ENCODE measurements at regions not wholly inside any gene's neighbourhood (a gene's known extent, or its start where the extent isn't known, plus 50 kb on each side); places are given as distances from the start of the nearest gene placed in this dataset.
"Not testable (repeated sequence)": the region's sequence is repeated elsewhere in the genome, so short reads cannot be mapped to it uniquely, and the experiment has no call there.

DNA sequence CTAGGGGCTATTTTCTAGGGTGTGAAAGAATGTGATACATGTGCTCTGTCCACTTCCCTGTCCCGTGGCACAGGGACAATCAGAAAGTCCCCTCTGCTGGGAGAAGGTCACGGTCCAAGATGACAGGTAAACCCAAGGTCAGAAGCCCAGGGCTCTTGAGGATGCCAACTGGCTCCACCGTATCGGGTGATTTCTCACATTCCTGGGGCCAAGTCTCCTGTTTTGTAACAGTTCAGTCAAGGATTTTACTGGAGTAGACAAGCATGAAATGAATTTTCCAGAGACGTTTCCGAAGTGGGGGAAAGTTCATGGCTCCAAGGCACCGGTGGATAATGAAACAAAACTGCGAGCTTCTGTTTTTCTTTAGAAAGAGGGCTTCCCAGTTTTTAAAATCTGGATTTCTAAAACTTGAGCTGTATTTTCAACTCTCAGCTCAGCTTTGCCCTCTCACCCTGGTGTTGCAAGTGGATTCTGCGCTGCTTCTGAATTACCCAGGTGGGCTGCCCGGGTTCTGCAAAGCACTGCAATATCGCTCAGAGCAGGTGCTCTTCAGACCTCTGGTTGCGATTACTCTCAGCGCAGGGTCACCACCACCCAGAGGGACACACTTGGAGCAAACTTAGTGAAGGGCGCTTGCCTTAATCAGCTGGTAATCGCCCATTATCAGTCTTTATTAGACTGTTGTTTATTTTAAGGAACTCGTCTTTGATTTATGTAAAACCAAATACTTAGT lies 64.4 kb upstream of the TMEM170B start:
- TF ChIP-seq, protein P1, sequence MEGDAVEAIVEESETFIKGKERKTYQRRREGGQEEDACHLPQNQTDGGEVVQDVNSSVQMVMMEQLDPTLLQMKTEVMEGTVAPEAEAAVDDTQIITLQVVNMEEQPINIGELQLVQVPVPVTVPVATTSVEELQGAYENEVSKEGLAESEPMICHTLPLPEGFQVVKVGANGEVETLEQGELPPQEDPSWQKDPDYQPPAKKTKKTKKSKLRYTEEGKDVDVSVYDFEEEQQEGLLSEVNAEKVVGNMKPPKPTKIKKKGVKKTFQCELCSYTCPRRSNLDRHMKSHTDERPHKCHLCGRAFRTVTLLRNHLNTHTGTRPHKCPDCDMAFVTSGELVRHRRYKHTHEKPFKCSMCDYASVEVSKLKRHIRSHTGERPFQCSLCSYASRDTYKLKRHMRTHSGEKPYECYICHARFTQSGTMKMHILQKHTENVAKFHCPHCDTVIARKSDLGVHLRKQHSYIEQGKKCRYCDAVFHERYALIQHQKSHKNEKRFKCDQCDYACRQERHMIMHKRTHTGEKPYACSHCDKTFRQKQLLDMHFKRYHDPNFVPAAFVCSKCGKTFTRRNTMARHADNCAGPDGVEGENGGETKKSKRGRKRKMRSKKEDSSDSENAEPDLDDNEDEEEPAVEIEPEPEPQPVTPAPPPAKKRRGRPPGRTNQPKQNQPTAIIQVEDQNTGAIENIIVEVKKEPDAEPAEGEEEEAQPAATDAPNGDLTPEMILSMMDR (IDR thresholded peaks at IDR 0.05; ENCODE audit: insufficient read depth, low read depth, low read length) = no peak
- DNase-seq (ENCODE audit: low read depth) = no peak
- H3K27me3 ChIP-seq (ENCODE audit: control insufficient read depth, insufficient read depth, low read length) = no peaks in the 10 kb centered on the region
- H3K4me3 ChIP-seq (ENCODE audit: low read depth, low read length) = no peak overlapping the region
- CTCF ChIA-PET = no interaction called here
- H3K36me3 ChIP-seq (ENCODE audit: control insufficient read depth, insufficient read depth, low read length) = no peaks in the 10 kb centered on the region
- POLR2A ChIA-PET = no interaction called here

DNA sequence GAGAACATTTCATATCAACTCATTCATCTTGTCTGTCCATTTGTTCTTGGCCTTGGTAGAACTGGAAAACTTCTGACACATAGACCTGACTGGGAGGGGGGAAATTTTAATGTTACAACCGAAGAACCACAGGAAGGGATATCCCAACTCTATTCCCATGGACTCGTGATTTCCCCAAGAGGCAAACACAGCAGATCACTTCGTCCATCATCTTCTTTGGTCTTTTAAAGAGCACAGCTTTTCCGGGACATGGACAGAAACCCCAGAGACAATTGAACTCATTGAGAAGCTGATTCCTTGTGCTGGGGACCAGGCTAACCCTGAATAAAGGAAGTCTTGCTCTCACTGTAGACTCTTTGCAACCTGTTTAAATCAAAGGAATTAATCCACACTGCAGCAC lies 66.3 kb upstream of the TMEM170B start:
- ChIA-PET CTCF (no interaction called here), POLR2A (no interaction called here)
- no peak overlapping the region for H3K4me3 ChIP-seq (ENCODE audit: low read depth, low read length)
- no peak for DNase-seq (ENCODE audit: low read depth)
- no peaks in the 10 kb centered on the region for H3K27me3 ChIP-seq (ENCODE audit: control insufficient read depth, insufficient read depth, low read length)
- no peaks in the 10 kb centered on the region for H3K36me3 ChIP-seq (ENCODE audit: control insufficient read depth, insufficient read depth, low read length)
- TF ChIP-seq, protein P1 (IDR thresholded peaks at IDR 0.05; ENCODE audit: insufficient read depth, low read depth, low read length) = no peak

DNA sequence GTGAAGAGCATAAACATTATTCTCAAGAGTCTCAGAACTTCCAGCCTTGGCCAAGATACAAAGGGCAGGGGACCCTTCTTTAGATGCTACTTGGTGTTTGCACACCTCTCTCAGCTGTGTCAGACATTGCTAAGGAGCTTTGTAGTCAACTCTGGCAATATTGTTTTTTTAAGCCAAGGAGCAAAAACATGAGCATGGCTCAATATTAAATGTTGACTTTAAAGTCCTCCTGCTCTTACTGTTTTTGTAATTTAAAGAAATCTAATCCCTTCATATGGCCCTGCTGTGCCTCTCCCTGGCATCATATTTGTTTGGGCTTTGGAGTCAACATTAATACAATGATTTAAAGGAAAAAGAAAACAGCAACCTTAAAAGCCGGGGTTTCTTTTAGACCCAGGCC lies 67.9 kb upstream of the TMEM170B start:
- CTCF ChIA-PET = no interaction called here
- TF ChIP-seq, protein P1 (IDR thresholded peaks at IDR 0.05; ENCODE audit: insufficient read depth, low read depth, low read length) = no peak
- no peaks in the 10 kb centered on the region for H3K36me3 ChIP-seq (ENCODE audit: control insufficient read depth, insufficient read depth, low read length)
- H3K27me3 ChIP-seq (ENCODE audit: control insufficient read depth, insufficient read depth, low read length) = no peaks in the 10 kb centered on the region
- H3K4me3 ChIP-seq (ENCODE audit: low read depth, low read length) = no peak overlapping the region
- no peak for DNase-seq (ENCODE audit: low read depth)
- POLR2A ChIA-PET = no interaction called here

DNA sequence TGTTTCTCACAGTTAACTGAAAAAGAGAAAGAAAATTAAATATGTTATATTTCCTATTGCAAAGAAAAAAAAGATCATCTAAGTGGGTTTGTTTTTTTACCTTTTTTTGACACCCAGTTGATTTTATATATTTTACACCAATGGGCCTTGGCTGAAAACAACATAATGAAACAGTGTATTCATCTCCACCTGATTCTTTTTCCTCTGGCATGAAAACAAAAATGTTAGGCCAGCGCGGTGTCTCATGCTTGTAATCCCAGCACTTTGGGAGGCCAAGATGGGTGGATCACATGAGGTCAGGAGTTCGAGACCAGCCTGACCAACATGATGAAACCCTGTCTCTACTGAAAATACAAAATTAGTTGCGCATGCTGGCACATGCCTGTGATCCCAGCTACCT lies 69.3 kb upstream of the TMEM170B start:
- H3K27me3 ChIP-seq (ENCODE audit: control insufficient read depth, insufficient read depth, low read length); CTCF ChIA-PET; POLR2A ChIA-PET; H3K36me3 ChIP-seq (ENCODE audit: control insufficient read depth, insufficient read depth, low read length); H3K4me3 ChIP-seq (ENCODE audit: low read depth, low read length); DNase-seq (ENCODE audit: low read depth): not testable (repeated sequence)

DNA sequence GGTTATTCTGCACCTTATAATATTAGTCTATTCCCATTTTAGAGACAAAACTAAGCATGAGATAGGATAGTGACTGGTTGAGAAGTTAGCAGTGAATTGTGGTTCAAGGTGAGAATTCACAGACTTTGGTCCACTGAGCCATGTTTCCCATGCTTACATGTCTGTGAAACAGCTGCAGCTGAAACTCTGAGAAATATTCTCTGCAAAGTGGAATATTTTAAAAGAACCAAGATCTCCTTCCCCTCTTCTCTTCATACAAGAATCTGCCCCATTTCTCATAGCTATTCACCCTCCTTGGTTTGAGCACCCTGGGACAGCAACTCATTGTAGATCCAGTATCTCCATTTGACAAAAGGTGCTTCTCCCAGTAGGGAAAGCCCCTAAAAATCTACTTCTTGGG lies 70.2 kb upstream of the TMEM170B start:
- ChIA-PET POLR2A (no interaction called here), CTCF (no interaction called here)
- Histone ChIP-seq H3K36me3 (ENCODE audit: control insufficient read depth, insufficient read depth, low read length) (no peaks in the 10 kb centered on the region), H3K4me3 (ENCODE audit: low read depth, low read length) (no peak overlapping the region), H3K27me3 (ENCODE audit: control insufficient read depth, insufficient read depth, low read length) (no peaks in the 10 kb centered on the region)
- TF ChIP-seq, protein P1 (IDR thresholded peaks at IDR 0.05; ENCODE audit: insufficient read depth, low read depth, low read length) = no peak
- DNase-seq (ENCODE audit: low read depth) = no peak

DNA sequence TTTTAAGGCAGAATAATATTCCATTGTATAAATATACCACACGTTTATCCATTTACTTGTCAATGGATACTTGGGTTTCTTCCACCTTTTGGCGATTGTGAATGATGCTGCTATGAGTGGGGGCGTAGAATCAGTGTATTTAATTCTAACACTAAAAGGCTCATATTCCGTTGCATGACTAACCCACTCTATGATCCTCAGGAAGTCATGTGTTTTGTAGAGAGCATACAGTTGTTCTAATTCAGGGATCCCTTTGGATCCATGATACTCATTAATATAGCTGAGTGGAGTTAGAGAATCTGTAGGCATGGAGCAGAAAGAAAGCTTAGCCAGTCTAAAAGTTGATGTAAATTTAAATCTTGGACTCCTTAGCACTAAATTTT lies 74.2 kb upstream of the TMEM170B start:
- CTCF ChIA-PET = no interaction called here

More for the DNA sequence above, 74.2 kb upstream of the TMEM170B start:
- no peaks in the 10 kb centered on the region for H3K36me3 ChIP-seq (ENCODE audit: control insufficient read depth, insufficient read depth, low read length)
- no peak for DNase-seq (ENCODE audit: low read depth)
- TF ChIP-seq, protein P1 (IDR thresholded peaks at IDR 0.05; ENCODE audit: insufficient read depth, low read depth, low read length) = no peak
- POLR2A ChIA-PET = no interaction called here
- no peaks in the 10 kb centered on the region for H3K27me3 ChIP-seq (ENCODE audit: control insufficient read depth, insufficient read depth, low read length)
- no peak overlapping the region for H3K4me3 ChIP-seq (ENCODE audit: low read depth, low read length)
